Gastrocnemius medialis (tissue), 4 donors: ENCODE measurements at regions not wholly inside any gene's neighbourhood (a gene's known extent, or its start where the extent isn't known, plus 50 kb on each side); places are given as distances from the start of the nearest gene placed in this dataset.
A peak's percentile ranks its signal among the peaks of the same experiment; 100 is the strongest.
"Not testable (repeated sequence)": the region's sequence is repeated elsewhere in the genome, so short reads cannot be mapped to it uniquely, and the experiment has no call there.

ENCODE experiments used
- ATAC-seq, 2 donors: fragments of 150-250 bp; one replicate each; pipeline ENCODE4 v1.9.1; 2016
- DNase-seq, 2 donors: peaks; one replicate each; pipeline ENCODE4 v3.0.0-alpha.2; 2019
- H3K27ac ChIP-seq, 4 donors: fragments of 200-600 bp; sonication (generic); 1 replicate in 1 of 4; 2 replicates in 3 of 4; pipeline ENCODE4 v1.5.1; 2016 to 2018; ENCODE audit warnings: mild to moderate bottlenecking in 2 of 4, moderate library complexity in 1 of 4
- H3K27me3 ChIP-seq, 3 donors: fragments of 200-600 bp; sonication (generic) in 2 of 3; 1 replicate in 1 of 3; 2 replicates in 2 of 3; pipeline versions ENCODE4 v1.5.1 to v1.6.0; 2016 to 2019; ENCODE audit warnings: mild to moderate bottlenecking in 1 of 3, moderate library complexity in 1 of 3
- H3K36me3 ChIP-seq, 2 donors: fragments of 200-600 bp; sonication (generic) in 1 of 2; one replicate each; pipeline ENCODE4 v1.5.1; 2017 to 2018
- H3K4me1 ChIP-seq, 2 donors: fragments of 200-600 bp; sonication (generic) in 1 of 2; one replicate each; pipeline ENCODE4 v1.5.1; 2016 to 2017; ENCODE audit warnings: mild to moderate bottlenecking in 2 of 2
- H3K4me3 ChIP-seq, 4 donors: fragments of 200-600 bp; sonication (generic) in 3 of 4; 1 replicate in 1 of 4; 2 replicates in 3 of 4; pipeline ENCODE4 v1.5.1; 2016 to 2019; ENCODE audit warnings: mild to moderate bottlenecking in 2 of 4
- H3K9me3 ChIP-seq, 3 donors: fragments of 200-600 bp; sonication (generic) in 2 of 3; 1 replicate in 1 of 3; 2 replicates in 2 of 3; pipeline ENCODE4 v1.5.1; 2016 to 2019
- POLR2A ChIP-seq, 2 donors: fragments of 450-650 bp; IDR thresholded peaks; one replicate each; pipeline ENCODE4 v1.6.1; 2017; ENCODE audit warnings: antibody characterized with exemption in 2 of 2, mild to moderate bottlenecking in 2 of 2, moderate library complexity in 2 of 2
- in situ Hi-C, 4 donors: fragments of 200-750 bp; cut with MboI; loops; one replicate each; pipeline versions ENCODE4 v1.15.0 to v1.8.0; 2017; ENCODE audit warnings: low sequenced_read_pairs in 4 of 4
- intact Hi-C: fragments of 100-400 bp; cut with DNase I; formaldehyde crosslinking; loops from one replicate; pipeline ENCODE4 v1.15.1; 2023; ENCODE audit warnings: low total_unique reads
- TF ChIP-seq, protein P1 (sequence below), 5 experiments: fragments of 450-650 bp in 3 of 5; fragments of 200-600 bp in 2 of 5; sonication (generic) in 2 of 5; IDR thresholded peaks in 4 of 5; conservative IDR thresholded peaks in 1 of 5; 1 replicate in 4 of 5; 2 replicates in 1 of 5; pipeline ENCODE4 v1.5.1; 2016 to 2019; ENCODE audit warnings: antibody characterized with exemption in 5 of 5, mild to moderate bottlenecking in 3 of 5, moderate library complexity in 3 of 5

DNA sequence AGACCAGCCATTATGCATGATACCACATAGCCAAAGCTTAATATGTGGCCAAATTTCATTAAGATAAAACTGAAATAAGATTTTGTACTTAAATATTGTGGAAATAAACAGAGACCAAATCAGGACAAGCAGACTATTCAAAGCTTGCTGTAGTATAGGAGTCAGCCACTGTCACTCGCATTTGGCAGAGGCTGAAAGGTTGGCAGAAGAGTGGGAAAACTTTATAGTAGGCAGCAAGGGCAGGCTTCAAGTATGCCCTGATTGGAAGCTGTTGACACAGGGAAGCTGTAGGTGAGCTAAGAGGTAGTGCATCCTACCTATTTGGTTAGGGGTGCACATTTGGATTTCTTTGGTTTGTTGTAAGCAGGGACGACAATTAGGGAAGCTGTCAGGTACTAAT lies 202.5 kb upstream of the PDZRN3 start:
- H3K27me3 ChIP-seq: no peaks in the 10 kb centered on the region
- H3K36me3 ChIP-seq: no peaks in the 10 kb centered on the region
- H3K27ac ChIP-seq: peak overlapping the region; percentile 24 to 76 (median 56)
- in situ Hi-C loops (loop anchor here in 1 of 4 donors (25.0 kb wide), 1 partner anchor 190 kb away; no protein-coding TSS in a partner anchor), intact Hi-C loops (no loop called here)
- no peak for DNase-seq
- H3K4me1 ChIP-seq: peaks cover 11 to 21% of the 10 kb centered on the region in 2 donors
- no peak overlapping the region for H3K4me3 ChIP-seq
- H3K9me3 ChIP-seq: no peaks in the 10 kb centered on the region
- peak; percentile 60 to 65 for ATAC-seq
- no peak for TF ChIP-seq POLR2A (IDR thresholded peaks at IDR 0.05)
- TF ChIP-seq, protein P1, sequence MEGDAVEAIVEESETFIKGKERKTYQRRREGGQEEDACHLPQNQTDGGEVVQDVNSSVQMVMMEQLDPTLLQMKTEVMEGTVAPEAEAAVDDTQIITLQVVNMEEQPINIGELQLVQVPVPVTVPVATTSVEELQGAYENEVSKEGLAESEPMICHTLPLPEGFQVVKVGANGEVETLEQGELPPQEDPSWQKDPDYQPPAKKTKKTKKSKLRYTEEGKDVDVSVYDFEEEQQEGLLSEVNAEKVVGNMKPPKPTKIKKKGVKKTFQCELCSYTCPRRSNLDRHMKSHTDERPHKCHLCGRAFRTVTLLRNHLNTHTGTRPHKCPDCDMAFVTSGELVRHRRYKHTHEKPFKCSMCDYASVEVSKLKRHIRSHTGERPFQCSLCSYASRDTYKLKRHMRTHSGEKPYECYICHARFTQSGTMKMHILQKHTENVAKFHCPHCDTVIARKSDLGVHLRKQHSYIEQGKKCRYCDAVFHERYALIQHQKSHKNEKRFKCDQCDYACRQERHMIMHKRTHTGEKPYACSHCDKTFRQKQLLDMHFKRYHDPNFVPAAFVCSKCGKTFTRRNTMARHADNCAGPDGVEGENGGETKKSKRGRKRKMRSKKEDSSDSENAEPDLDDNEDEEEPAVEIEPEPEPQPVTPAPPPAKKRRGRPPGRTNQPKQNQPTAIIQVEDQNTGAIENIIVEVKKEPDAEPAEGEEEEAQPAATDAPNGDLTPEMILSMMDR (IDR thresholded peaks at IDR 0.05 in 4 of 5, conservative IDR thresholded peaks at IDR 0.05 in 1 of 5): no peak

DNA sequence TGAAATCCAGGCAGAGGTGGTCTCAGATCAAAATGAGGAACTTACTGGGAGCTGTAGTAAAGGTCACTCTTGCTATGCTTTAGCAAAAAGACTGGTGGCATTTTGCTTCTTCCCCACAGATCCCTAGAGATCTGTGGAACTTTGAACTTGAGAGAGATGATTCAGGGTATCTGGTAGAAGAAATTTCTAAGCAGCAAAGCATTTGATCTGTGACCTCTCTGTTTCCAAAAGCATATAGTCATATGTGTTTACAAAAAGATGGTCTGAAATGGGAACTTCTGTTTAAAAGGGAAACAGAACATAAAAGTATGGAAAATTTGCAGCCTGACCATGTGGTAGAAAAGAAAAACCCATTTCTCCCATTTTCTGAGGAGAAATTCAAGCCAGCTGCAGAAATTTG lies 196.2 kb upstream of the PDZRN3 start:
- H3K36me3 ChIP-seq, H3K27ac ChIP-seq, H3K27me3 ChIP-seq, ATAC-seq, H3K4me3 ChIP-seq, intact Hi-C loops, DNase-seq, H3K9me3 ChIP-seq, H3K4me1 ChIP-seq: not testable (repeated sequence)
- in situ Hi-C loops: loop anchor here in 1 of 4 donors (25.0 kb wide), 1 partner anchor 309 kb away; no protein-coding TSS in a partner anchor

DNA sequence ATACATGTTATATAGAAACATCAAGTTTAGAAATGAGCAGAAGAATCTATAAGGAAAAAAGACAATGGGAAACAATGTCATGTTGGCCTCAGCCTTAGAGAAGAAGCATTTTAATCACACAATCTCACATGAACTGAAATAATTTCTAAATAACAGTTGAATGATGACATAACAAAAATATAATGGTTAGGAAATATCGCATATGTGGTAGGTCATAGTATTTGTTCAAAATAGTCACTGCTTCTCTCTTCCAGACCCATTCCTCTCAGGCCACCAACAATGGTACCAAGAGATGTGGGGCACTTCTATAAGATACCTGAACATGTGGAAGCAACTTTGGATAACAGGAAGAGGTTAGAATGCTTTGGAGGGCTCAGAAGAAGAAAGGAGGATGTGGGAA lies 195.7 kb upstream of the PDZRN3 start:
- in situ Hi-C loops: loop anchor here in 1 of 4 donors (25.0 kb wide), 1 partner anchor 308 kb away; no protein-coding TSS in a partner anchor
- TF ChIP-seq POLR2A (IDR thresholded peaks at IDR 0.05): no peak
- TF ChIP-seq, protein P1 (IDR thresholded peaks at IDR 0.05 in 4 of 5, conservative IDR thresholded peaks at IDR 0.05 in 1 of 5): no peak
- DNase-seq (no peak), ATAC-seq (no peak)
- Histone ChIP-seq H3K27ac (no peak overlapping the region), H3K4me3 (no peak overlapping the region), H3K4me1 (no peaks in the 10 kb centered on the region), H3K27me3 (no peaks in the 10 kb centered on the region), H3K36me3 (no peaks in the 10 kb centered on the region), H3K9me3 (no peaks in the 10 kb centered on the region)
- intact Hi-C loops: no loop called here

DNA sequence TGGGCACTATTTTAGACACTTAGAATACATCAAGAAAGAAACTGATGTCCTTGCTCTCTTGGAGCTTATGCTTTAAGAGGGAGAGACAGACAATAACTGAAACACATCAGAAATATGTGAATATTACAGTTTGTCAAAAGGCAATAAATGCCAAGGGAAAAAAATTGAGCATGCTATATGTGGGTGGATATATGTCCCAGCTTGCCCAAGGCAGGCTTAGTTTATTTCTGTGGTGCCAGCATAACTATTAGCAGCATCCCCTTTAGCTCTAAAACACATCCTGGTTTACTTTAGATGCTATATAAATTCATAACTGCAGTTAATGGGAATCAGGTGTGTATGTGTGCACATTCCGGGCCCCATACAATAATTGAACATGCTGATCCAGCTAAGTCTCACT lies 191.2 kb upstream of the PDZRN3 start:
- Histone ChIP-seq H3K36me3 (no peaks in the 10 kb centered on the region), H3K9me3 (no peaks in the 10 kb centered on the region), H3K27ac (no peak overlapping the region), H3K4me1 (no peaks in the 10 kb centered on the region), H3K4me3 (no peak overlapping the region), H3K27me3 (no peaks in the 10 kb centered on the region)
- DNase-seq: no peak
- intact Hi-C loops: no loop called here
- TF ChIP-seq, protein P1 (IDR thresholded peaks at IDR 0.05 in 4 of 5, conservative IDR thresholded peaks at IDR 0.05 in 1 of 5): no peak
- no peak for TF ChIP-seq POLR2A (IDR thresholded peaks at IDR 0.05)
- ATAC-seq: no peak
- in situ Hi-C loops: loop anchor here in 1 of 4 donors (25.0 kb wide), 1 partner anchor 304 kb away; no protein-coding TSS in a partner anchor

DNA sequence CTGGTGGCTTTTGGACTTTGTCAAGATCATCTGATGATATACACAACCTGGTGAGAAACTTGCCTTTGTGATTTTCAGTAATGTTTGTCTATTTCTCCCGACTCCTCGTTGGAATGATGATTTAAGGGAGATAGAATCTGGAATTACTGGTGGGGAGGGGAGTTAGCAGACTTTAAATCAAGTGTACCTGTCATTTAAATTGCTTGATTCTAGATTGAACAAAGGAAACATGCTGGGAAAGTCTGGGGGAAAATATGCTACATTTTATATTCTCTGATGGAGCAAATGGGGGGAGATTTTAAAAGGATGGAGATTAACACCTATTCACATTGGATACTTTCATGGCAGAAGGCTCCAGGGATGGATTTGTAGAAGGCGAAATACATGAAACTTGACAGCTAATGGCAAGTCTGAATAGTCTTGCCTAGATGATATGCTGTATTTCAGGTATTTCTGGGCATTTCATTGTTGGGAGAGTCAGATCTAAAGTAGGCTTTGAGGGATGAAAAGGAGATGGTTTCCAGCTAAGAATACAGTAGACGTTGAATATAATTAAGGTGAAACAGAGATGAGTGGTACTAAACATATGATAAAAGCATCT lies 189.1 kb upstream of the PDZRN3 start:
- no peaks in the 10 kb centered on the region for H3K4me1 ChIP-seq
- no peaks in the 10 kb centered on the region for H3K36me3 ChIP-seq
- in situ Hi-C loops: loop anchor here in 1 of 4 donors (25.0 kb wide), 1 partner anchor 301 kb away; no protein-coding TSS in a partner anchor
- no peaks in the 10 kb centered on the region for H3K9me3 ChIP-seq
- H3K27me3 ChIP-seq: no peaks in the 10 kb centered on the region
- DNase-seq: no peak
- TF ChIP-seq, protein P1 (IDR thresholded peaks at IDR 0.05 in 4 of 5, conservative IDR thresholded peaks at IDR 0.05 in 1 of 5): no peak
- TF ChIP-seq POLR2A (IDR thresholded peaks at IDR 0.05): no peak
- intact Hi-C loops: no loop called here
- no peak overlapping the region for H3K4me3 ChIP-seq
- no peak overlapping the region for H3K27ac ChIP-seq
- no peak for ATAC-seq
